Right lobe of liver (tissue), 6 donors: ENCODE measurements at regions not wholly inside any gene's neighbourhood (a gene's known extent, or its start where the extent isn't known, plus 50 kb on each side); places are given as distances from the start of the nearest gene placed in this dataset.

Experiments
- ATAC-seq, 4 donors: fragments of 200-7000 bp; cut with Tn5 transposase; one replicate each; pipeline ENCODE4 v1.9.1; 2020; ENCODE audit warnings: mild to moderate bottlenecking in 4 of 4, moderate library complexity in 4 of 4
- DNase-seq, 3 donors: peaks; one replicate each; pipeline ENCODE4 v3.0.0-alpha.2; 2020
- H3K27ac ChIP-seq, 3 donors: fragments of 200-600 bp; one replicate each; pipeline ENCODE4 v1.8.0; 2022
- H3K27me3 ChIP-seq, 2 donors: fragments of 200-600 bp; one replicate each; pipeline ENCODE4 v1.8.0; 2022
- H3K36me3 ChIP-seq, 4 donors: fragments of 200-600 bp; sonication (generic) in 1 of 4; one replicate each; pipeline versions ENCODE4 v1.5.1 to v1.8.0; 2017 to 2022; ENCODE audit warnings: control low read depth in 1 of 4
- H3K4me1 ChIP-seq, 4 donors: fragments of 200-600 bp; sonication (generic) in 1 of 4; one replicate each; pipeline versions ENCODE4 v1.5.1 to v1.8.0; 2017 to 2022; ENCODE audit warnings: control low read depth in 1 of 4
- H3K4me3 ChIP-seq, 3 donors: fragments of 200-600 bp; one replicate each; pipeline ENCODE4 v1.8.0; 2022
- H3K9me3 ChIP-seq, 4 donors: fragments of 200-600 bp; sonication (generic) in 1 of 4; one replicate each; pipeline versions ENCODE4 v1.5.1 to v1.8.0; 2017 to 2022; ENCODE audit warnings: control low read depth in 1 of 4
- CTCF ChIP-seq, 4 donors: fragments of 200-600 bp in 3 of 4; fragments of 450-650 bp in 1 of 4; IDR thresholded peaks; one replicate each; pipeline versions ENCODE4 v1.5.1 to v1.8.0; 2016 to 2022; ENCODE audit warnings: antibody characterized with exemption in 4 of 4, mild to moderate bottlenecking in 2 of 4
- POLR2A ChIP-seq: fragments of 450-650 bp; IDR thresholded peaks from one replicate; pipeline ENCODE4 v1.6.1; 2017; ENCODE audit warnings: antibody characterized with exemption, mild to moderate bottlenecking
- WGBS: methylation state at CpG from one replicate; pipeline ENCODE4 v1.1.6; 2018; ENCODE audit warnings: low coverage, low lambda C conversion rate; ENCODE audit not compliant: insufficient coverage; ENCODE audit errors: missing lambda C conversion rate; 5-methylcytosine and 5-hydroxymethylcytosine counted together
- intact Hi-C, 2 donors: fragments of 100-400 bp; cut with DNase I; formaldehyde crosslinking; loops; one replicate each; pipeline versions ENCODE4 v1.11.2 to v1.14.1; 2022
- donor health status: DM: no; HTN: yes; CAD: no.
- donor health status: DM: no; HTN: no; CAD: no.
- donor health status: DM: no; HTN: no; CAD: no.
- donor health status: DM: no; HTN: yes; CAD: no.
- donor health status: DM: no; HTN: yes; CAD: no.

- H3K36me3 ChIP-seq = no peaks in the 10 kb centered on the region
- ATAC-seq (no peak), DNase-seq (no peak)
- H3K4me1 ChIP-seq = no peaks in the 10 kb centered on the region
- H3K27me3 ChIP-seq = no peaks in the 10 kb centered on the region
- H3K4me3 ChIP-seq = no peak overlapping the region
- intact Hi-C loops = no loop called here
- H3K27ac ChIP-seq = no peak overlapping the region
- no peaks in the 10 kb centered on the region for H3K9me3 ChIP-seq
- TF ChIP-seq POLR2A (no peak), CTCF (IDR thresholded peaks at IDR 0.05) (no peak)
- 47% methylated on average over 3 of the region's 3 CpGs for WGBS
These were observed 303.8 kb upstream of the CDH18 start for GRCh38 chr5:20291766-20292165.

DNA sequence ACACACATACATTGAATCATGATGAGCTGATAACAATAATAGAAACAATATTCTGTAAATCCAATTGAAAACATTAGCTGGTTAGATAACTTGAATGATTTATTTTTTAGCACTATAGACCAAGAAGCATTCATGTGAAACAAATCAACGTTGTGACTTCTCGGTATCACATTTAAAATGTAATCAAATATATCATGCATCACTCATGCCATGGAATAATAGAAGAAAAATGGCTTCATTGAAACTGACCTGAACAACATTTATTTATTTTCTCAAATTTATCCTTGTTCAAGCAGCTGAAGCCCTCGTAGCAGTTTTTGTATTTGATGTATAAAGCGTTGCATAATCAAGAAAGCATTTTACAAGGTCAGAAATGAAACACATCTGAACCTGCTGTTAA is 299.6 kb upstream of the CDH18 start:
- TF ChIP-seq CTCF (IDR thresholded peaks at IDR 0.05) (no peak), POLR2A (no peak)
- no peak for ATAC-seq
- no peak for DNase-seq
- intact Hi-C loops = no loop called here
- Histone ChIP-seq H3K27ac (no peak overlapping the region), H3K4me3 (no peak overlapping the region), H3K36me3 (no peaks in the 10 kb centered on the region), H3K9me3 (no peaks in the 10 kb centered on the region), H3K4me1 (no peaks in the 10 kb centered on the region), H3K27me3 (no peaks in the 10 kb centered on the region)
- 36% methylated on average over 4 of the region's 4 CpGs for WGBS

GRCh38 chr5:20286512-20286911 is 298.5 kb upstream of the CDH18 start:
- ATAC-seq (no peak), DNase-seq (no peak)
- intact Hi-C loops = no loop called here
- Histone ChIP-seq H3K27ac (no peak overlapping the region), H3K9me3 (no peaks in the 10 kb centered on the region), H3K27me3 (no peaks in the 10 kb centered on the region), H3K4me1 (no peaks in the 10 kb centered on the region), H3K36me3 (no peaks in the 10 kb centered on the region), H3K4me3 (no peak overlapping the region)
- TF ChIP-seq CTCF (IDR thresholded peaks at IDR 0.05) (no peak), POLR2A (no peak)

DNA sequence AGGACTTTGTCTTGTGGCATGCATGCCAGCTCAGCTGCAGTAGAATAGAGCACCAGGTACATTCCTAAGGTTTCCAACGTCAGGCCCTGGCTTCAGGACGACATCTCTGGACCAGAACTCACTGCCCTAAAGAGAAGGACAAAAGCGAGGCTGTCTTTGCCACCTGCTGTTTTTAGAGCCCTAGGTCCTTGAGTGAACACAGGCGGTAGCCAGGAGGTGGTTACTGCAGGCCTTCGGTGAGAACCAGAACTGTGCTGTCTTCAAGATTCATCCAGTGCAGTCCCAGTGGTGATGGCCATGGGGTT is 288.9 kb upstream of the CDH18 start:
- H3K4me1 ChIP-seq = no peaks in the 10 kb centered on the region
- no peaks in the 10 kb centered on the region for H3K9me3 ChIP-seq
- no peak for DNase-seq
- TF ChIP-seq POLR2A (no peak), CTCF (IDR thresholded peaks at IDR 0.05) (no peak)
- WGBS = 63% methylated on average over 2 of the region's 5 CpGs
- no peak overlapping the region for H3K4me3 ChIP-seq
- H3K27me3 ChIP-seq = no peaks in the 10 kb centered on the region
- no peaks in the 10 kb centered on the region for H3K36me3 ChIP-seq
- ATAC-seq = no peak
- H3K27ac ChIP-seq = no peak overlapping the region
- intact Hi-C loops = no loop called here
